Endodermal cell (in vitro differentiated cells): ENCODE measurements at regions not wholly inside any gene's neighbourhood (a gene's known extent, or its start where the extent isn't known, plus 50 kb on each side); places are given as distances from the start of the nearest gene placed in this dataset.
A peak's percentile ranks its signal among the peaks of the same experiment; 100 is the strongest.

ENCODE experiments used
- DNase-seq: peaks from one replicate; pipeline ENCODE4 v3.0.0-alpha.2; 2017
- H3K27ac ChIP-seq: 2 replicates; pipeline ENCODE4 v1.5.1; 2013; ENCODE audit warnings: mild to moderate bottlenecking, low read depth, low read length, moderate library complexity
- H3K27me3 ChIP-seq: 2 replicates; pipeline ENCODE4 v1.6.1; 2013; ENCODE audit warnings: mild to moderate bottlenecking, low read length, moderate library complexity; ENCODE audit not compliant: insufficient read depth, control insufficient read depth, poor library complexity, severe bottlenecking
- H3K36me3 ChIP-seq: 2 replicates; pipeline ENCODE4 v1.7.0; 2013; ENCODE audit warnings: mild to moderate bottlenecking, low read length, moderate library complexity; ENCODE audit not compliant: control insufficient read depth, insufficient read depth
- H3K4me1 ChIP-seq: one replicate; pipeline ENCODE4 v1.7.0; 2013; ENCODE audit warnings: low read length; ENCODE audit not compliant: control insufficient read depth, insufficient read depth
- H3K4me3 ChIP-seq: 2 replicates; pipeline ENCODE4 v1.5.1; 2013; ENCODE audit warnings: mild to moderate bottlenecking, low read length, moderate library complexity
- H3K9ac ChIP-seq: 2 replicates; pipeline ENCODE4 v1.6.1; 2013; ENCODE audit warnings: mild to moderate bottlenecking, low read length, moderate library complexity; ENCODE audit not compliant: poor library complexity, severe bottlenecking; ENCODE audit errors: extremely low read depth
- H3K9me3 ChIP-seq: 2 replicates; pipeline ENCODE4 v1.6.1; 2013; ENCODE audit warnings: mild to moderate bottlenecking, low read length, moderate library complexity; ENCODE audit not compliant: control insufficient read depth
- H3K27ac Mint-ChIP-seq: 2 replicates; pipeline ENCODE4 v1.8.0; 2020; ENCODE audit warnings: mixed read lengths
- H3K27me3 Mint-ChIP-seq: 2 replicates; pipeline ENCODE4 v1.8.0; 2021; ENCODE audit warnings: mild to moderate bottlenecking, mixed read lengths; ENCODE audit not compliant: insufficient read depth
- H3K36me3 Mint-ChIP-seq: 2 replicates; pipeline ENCODE4 v1.8.0; 2020; ENCODE audit warnings: low read depth, mixed read lengths
- H3K4me1 Mint-ChIP-seq: 2 replicates; pipeline ENCODE4 v1.8.0; 2020; ENCODE audit warnings: mixed read lengths
- H3K4me3 Mint-ChIP-seq: 2 replicates; pipeline ENCODE4 v1.8.0; 2020; ENCODE audit warnings: mild to moderate bottlenecking, moderate library complexity, mixed read lengths
- H3K9me3 Mint-ChIP-seq: 2 replicates; pipeline ENCODE4 v1.8.0; 2020; ENCODE audit warnings: mild to moderate bottlenecking, mixed read lengths
- CTCF ChIP-seq: fragments of 200-600 bp; sonication (generic); conservative IDR thresholded peaks from 2 replicates; pipeline ENCODE4 v1.5.0; 2021; ENCODE audit warnings: antibody characterized with exemption, mild to moderate bottlenecking
- WGBS, 2 experiments: methylation state at CpG; one replicate each; pipeline versions ENCODE4 v1.1.5 to v1.1.7; 2013; ENCODE audit warnings: missing lambda C conversion rate in 2 of 2, mixed read lengths in 1 of 2; ENCODE audit not compliant: insufficient coverage in 1 of 2, insufficient read length in 1 of 2; 5-methylcytosine and 5-hydroxymethylcytosine counted together

- H3K36me3 ChIP-seq: no peaks in the 10 kb centered on the region
- H3K4me3 ChIP-seq: peak overlapping the region; percentile 22
- no peaks in the 10 kb centered on the region for H3K9me3 Mint-ChIP-seq
- no peak overlapping the region for H3K27ac ChIP-seq
- peaks cover 18% of the 10 kb centered on the region for H3K27me3 Mint-ChIP-seq
- no peaks in the 10 kb centered on the region for H3K9me3 ChIP-seq
- H3K4me1 ChIP-seq: peaks cover 7% of the 10 kb centered on the region
- H3K36me3 Mint-ChIP-seq: no peaks in the 10 kb centered on the region
- H3K27me3 ChIP-seq: no peaks in the 10 kb centered on the region
- no peak for TF ChIP-seq CTCF
- no peak overlapping the region for H3K9ac ChIP-seq
- H3K27ac Mint-ChIP-seq: no peak overlapping the region
- H3K4me3 Mint-ChIP-seq: peak overlapping the region; percentile 14
- no peak for DNase-seq
- peaks cover 39% of the 10 kb centered on the region for H3K4me1 Mint-ChIP-seq
- 14 to 35% methylated on average over 2 to 3 of the region's 4 CpGs for WGBS, 2 experiments
These were observed 199.8 kb downstream of the TMX1 start for GRCh38 chr14:51439896-51440295.

GRCh38 chr14:51441001-51441400, 201.0 kb downstream of the TMX1 start:
- DNase-seq: no peak
- H3K36me3 ChIP-seq: no peaks in the 10 kb centered on the region
- no peaks in the 10 kb centered on the region for H3K9me3 ChIP-seq
- Mint-ChIP-seq H3K9me3 (no peaks in the 10 kb centered on the region), H3K36me3 (no peaks in the 10 kb centered on the region), H3K27me3 (peaks cover 16% of the 10 kb centered on the region), H3K4me3 (no peak overlapping the region), H3K4me1 (peaks cover 39% of the 10 kb centered on the region), H3K27ac (no peak overlapping the region)
- no peak overlapping the region for H3K27ac ChIP-seq
- no peak overlapping the region for H3K9ac ChIP-seq
- no peak overlapping the region for H3K4me3 ChIP-seq
- no peaks in the 10 kb centered on the region for H3K27me3 ChIP-seq
- no peak for TF ChIP-seq CTCF
- peaks cover 7% of the 10 kb centered on the region for H3K4me1 ChIP-seq
- 89% methylated on average over 2 of the region's 2 CpGs; no CpG with 5 or more reads in 1 of the 2 experiments for WGBS, 2 experiments

GRCh38 chr14:51442513-51443175, 202.6 kb downstream of the TMX1 start:
- H3K27ac ChIP-seq: no peak overlapping the region
- Mint-ChIP-seq H3K4me3 (no peak overlapping the region), H3K27me3 (peaks cover 8% of the 10 kb centered on the region), H3K4me1 (peaks cover 39% of the 10 kb centered on the region), H3K27ac (no peak overlapping the region), H3K9me3 (no peaks in the 10 kb centered on the region), H3K36me3 (no peaks in the 10 kb centered on the region)
- H3K9ac ChIP-seq: no peak overlapping the region
- no peak for TF ChIP-seq CTCF
- H3K4me3 ChIP-seq: no peak overlapping the region
- no peaks in the 10 kb centered on the region for H3K9me3 ChIP-seq
- H3K4me1 ChIP-seq: peaks cover 7% of the 10 kb centered on the region
- DNase-seq: no peak
- no peaks in the 10 kb centered on the region for H3K36me3 ChIP-seq
- 64 to 69% methylated on average over 2 of the region's 2 CpGs for WGBS, 2 experiments
- no peaks in the 10 kb centered on the region for H3K27me3 ChIP-seq
